COLO829 (cell line): ENCODE measurements at regions not wholly inside any gene's neighbourhood (a gene's known extent, or its start where the extent isn't known, plus 50 kb on each side); places are given as distances from the start of the nearest gene placed in this dataset.

ENCODE experiments used
- DNase-seq: peaks from one replicate; pipeline ENCODE4 v3.0.0; 2012; ENCODE audit warnings: low spot score

GRCh38 chr2:183214680-183215079 lies 90.4 kb downstream of the NUP35 start:
- DNase-seq = no peak

- DNase-seq = no peak
Observed at GRCh38 chr2:183215917-183216316, 91.7 kb downstream of the NUP35 start.

GRCh38 chr2:183219888-183220287 lies 95.6 kb downstream of the NUP35 start:
- no peak for DNase-seq

- no peak for DNase-seq
Observed at GRCh38 chr2:183222751-183223150, 98.5 kb downstream of the NUP35 start.

- DNase-seq = no peak
Observed at GRCh38 chr2:183224948-183225347, 100.7 kb downstream of the NUP35 start.

- no peak for DNase-seq
Observed at GRCh38 chr2:183227176-183227575, 102.9 kb downstream of the NUP35 start.

GRCh38 chr2:183229386-183229785 lies 105.1 kb downstream of the NUP35 start:
- no peak for DNase-seq

- no peak for DNase-seq
Observed at GRCh38 chr2:183232161-183232865, 108.1 kb downstream of the NUP35 start.

GRCh38 chr2:183242937-183243336 lies 118.7 kb downstream of the NUP35 start:
- peak; percentile 91 for DNase-seq

- DNase-seq = peak; percentile 8
Observed at GRCh38 chr2:183243758-183244157, 119.5 kb downstream of the NUP35 start.

- DNase-seq = no peak
Observed at GRCh38 chr2:183244300-183244844, 120.1 kb downstream of the NUP35 start.

- DNase-seq = peak; percentile 57
Observed at GRCh38 chr2:183248866-183249567, 124.8 kb downstream of the NUP35 start.

GRCh38 chr2:183250061-183250460 lies 125.8 kb downstream of the NUP35 start:
- no peak for DNase-seq

GRCh38 chr2:183250472-183250871 lies 126.2 kb downstream of the NUP35 start:
- DNase-seq = no peak

- DNase-seq = no peak
Observed at GRCh38 chr2:183253441-183254130, 129.3 kb downstream of the NUP35 start.

GRCh38 chr2:183255411-183255810 lies 131.2 kb downstream of the NUP35 start:
- no peak for DNase-seq

- no peak for DNase-seq
Observed at GRCh38 chr2:183259921-183260320, 135.7 kb downstream of the NUP35 start.

GRCh38 chr2:183260527-183260926 lies 136.3 kb downstream of the NUP35 start:
- DNase-seq = no peak

GRCh38 chr2:183264890-183265535 lies 140.8 kb downstream of the NUP35 start:
- DNase-seq = no peak

- no peak for DNase-seq
Observed at GRCh38 chr2:183267148-183267827, 143.0 kb downstream of the NUP35 start.

- peak; percentile 6 for DNase-seq
Observed at GRCh38 chr2:183269956-183270355, 145.7 kb downstream of the NUP35 start.

- DNase-seq = no peak
Observed at GRCh38 chr2:183283209-183283608, 159.0 kb downstream of the NUP35 start.
